ENCODE measurements at regions not wholly inside any gene's neighbourhood (a gene's known extent, or its start where the extent isn't known, plus 50 kb on each side); places are given as distances from the start of the nearest gene placed in this dataset.

DNA sequence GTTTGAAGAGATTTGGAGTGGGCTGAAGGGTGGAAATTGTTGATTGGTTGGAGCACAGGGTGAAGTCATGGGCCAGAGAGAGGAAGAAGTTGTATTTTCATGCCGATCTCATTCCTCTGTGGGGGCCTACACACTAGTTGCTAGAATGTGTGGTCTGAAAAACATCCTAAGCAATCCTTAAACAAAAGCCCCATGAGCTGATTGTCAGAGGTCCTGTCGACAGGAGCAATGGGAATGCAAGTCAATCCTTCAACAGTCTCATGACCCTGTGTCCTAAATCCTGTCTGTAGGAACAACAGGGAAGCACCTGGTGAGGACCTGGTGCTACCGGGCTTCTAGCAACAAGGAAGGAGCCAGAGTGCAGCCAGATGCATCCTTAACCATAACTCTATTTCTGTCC is 324.0 kb upstream of the TMEM132C start:
- ATAC-seq, result no peak
- no peaks in the 10 kb centered on the region for H3K79me2 ChIP-seq (replicated peaks; ENCODE audit: insufficient read depth)
- H3K27me3 ChIP-seq (ENCODE audit: insufficient read depth), result no peaks in the 10 kb centered on the region; the same call in 1 of the 2 replicates
- Mint-ChIP-seq H3K27ac (no peak overlapping the region), H3K9me3 (peaks cover 98% of the 10 kb centered on the region), H3K4me1 (no peaks in the 10 kb centered on the region), H3K4me3 (no peak overlapping the region), H3K27me3 (ENCODE audit: insufficient read depth, low read depth, poor library complexity) (no peaks in the 10 kb centered on the region), H3K36me3 (ENCODE audit: low read depth) (peaks cover 59% of the 10 kb centered on the region)
- no peak overlapping the region for H3K4me3 ChIP-seq
- H4K20me1 ChIP-seq (replicated peaks; ENCODE audit: insufficient read depth), result no peaks in the 10 kb centered on the region
- no peak overlapping the region for H2AFZ ChIP-seq
- no peaks in the 10 kb centered on the region for H3F3A ChIP-seq (replicated peaks; ENCODE audit: low read depth)
- H3K4me2 ChIP-seq, result no peak overlapping the region
- H3K27ac ChIP-seq (ENCODE audit: low read depth), result no peak overlapping the region
- no peaks in the 10 kb centered on the region for H3K9me2 ChIP-seq (ENCODE audit: insufficient read depth)
- no peak for DNase-seq (ENCODE audit: low spot score)
- H3K36me3 ChIP-seq (ENCODE audit: insufficient read depth), result no peaks in the 10 kb centered on the region
- no peaks in the 10 kb centered on the region for H3K4me1 ChIP-seq (ENCODE audit: insufficient read depth)
- TF ChIP-seq ZNF114 (CRISPR knock-in tag; IDR thresholded peaks at IDR 0.05) (no peak), POLR2AphosphoS5 (IDR thresholded peaks at IDR 0.05; ENCODE audit: low read depth) (no peak), ZNF331 (CRISPR knock-in tag; IDR thresholded peaks at IDR 0.05; ENCODE audit: low read depth) (no peak), JUNB (IDR thresholded peaks at IDR 0.05; ENCODE audit: unreplicated experiment) (no peak), CREB1 (CRISPR knock-in tag; IDR thresholded peaks at IDR 0.05; ENCODE audit: low read depth) (no peak), EZH2phosphoT487 (IDR thresholded peaks at IDR 0.05; ENCODE audit: unreplicated experiment) (no peak), NANOG (IDR thresholded peaks at IDR 0.05; ENCODE audit: borderline replicate concordance) (no peak), STAT1 (IDR thresholded peaks at IDR 0.05; ENCODE audit: unreplicated experiment) (no peak), EZH2 (IDR thresholded peaks at IDR 0.05; ENCODE audit: low read depth, unreplicated experiment) (no peak)
- TF ChIP-seq, protein P1, sequence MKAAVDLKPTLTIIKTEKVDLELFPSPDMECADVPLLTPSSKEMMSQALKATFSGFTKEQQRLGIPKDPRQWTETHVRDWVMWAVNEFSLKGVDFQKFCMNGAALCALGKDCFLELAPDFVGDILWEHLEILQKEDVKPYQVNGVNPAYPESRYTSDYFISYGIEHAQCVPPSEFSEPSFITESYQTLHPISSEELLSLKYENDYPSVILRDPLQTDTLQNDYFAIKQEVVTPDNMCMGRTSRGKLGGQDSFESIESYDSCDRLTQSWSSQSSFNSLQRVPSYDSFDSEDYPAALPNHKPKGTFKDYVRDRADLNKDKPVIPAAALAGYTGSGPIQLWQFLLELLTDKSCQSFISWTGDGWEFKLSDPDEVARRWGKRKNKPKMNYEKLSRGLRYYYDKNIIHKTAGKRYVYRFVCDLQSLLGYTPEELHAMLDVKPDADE (IDR thresholded peaks at IDR 0.05), result no peak
- TF ChIP-seq, protein P2, sequence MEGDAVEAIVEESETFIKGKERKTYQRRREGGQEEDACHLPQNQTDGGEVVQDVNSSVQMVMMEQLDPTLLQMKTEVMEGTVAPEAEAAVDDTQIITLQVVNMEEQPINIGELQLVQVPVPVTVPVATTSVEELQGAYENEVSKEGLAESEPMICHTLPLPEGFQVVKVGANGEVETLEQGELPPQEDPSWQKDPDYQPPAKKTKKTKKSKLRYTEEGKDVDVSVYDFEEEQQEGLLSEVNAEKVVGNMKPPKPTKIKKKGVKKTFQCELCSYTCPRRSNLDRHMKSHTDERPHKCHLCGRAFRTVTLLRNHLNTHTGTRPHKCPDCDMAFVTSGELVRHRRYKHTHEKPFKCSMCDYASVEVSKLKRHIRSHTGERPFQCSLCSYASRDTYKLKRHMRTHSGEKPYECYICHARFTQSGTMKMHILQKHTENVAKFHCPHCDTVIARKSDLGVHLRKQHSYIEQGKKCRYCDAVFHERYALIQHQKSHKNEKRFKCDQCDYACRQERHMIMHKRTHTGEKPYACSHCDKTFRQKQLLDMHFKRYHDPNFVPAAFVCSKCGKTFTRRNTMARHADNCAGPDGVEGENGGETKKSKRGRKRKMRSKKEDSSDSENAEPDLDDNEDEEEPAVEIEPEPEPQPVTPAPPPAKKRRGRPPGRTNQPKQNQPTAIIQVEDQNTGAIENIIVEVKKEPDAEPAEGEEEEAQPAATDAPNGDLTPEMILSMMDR (conservative IDR thresholded peaks at IDR 0.05; ENCODE audit: low read depth in 2 of 2), result no peak
- TF ChIP-seq, protein P3, sequence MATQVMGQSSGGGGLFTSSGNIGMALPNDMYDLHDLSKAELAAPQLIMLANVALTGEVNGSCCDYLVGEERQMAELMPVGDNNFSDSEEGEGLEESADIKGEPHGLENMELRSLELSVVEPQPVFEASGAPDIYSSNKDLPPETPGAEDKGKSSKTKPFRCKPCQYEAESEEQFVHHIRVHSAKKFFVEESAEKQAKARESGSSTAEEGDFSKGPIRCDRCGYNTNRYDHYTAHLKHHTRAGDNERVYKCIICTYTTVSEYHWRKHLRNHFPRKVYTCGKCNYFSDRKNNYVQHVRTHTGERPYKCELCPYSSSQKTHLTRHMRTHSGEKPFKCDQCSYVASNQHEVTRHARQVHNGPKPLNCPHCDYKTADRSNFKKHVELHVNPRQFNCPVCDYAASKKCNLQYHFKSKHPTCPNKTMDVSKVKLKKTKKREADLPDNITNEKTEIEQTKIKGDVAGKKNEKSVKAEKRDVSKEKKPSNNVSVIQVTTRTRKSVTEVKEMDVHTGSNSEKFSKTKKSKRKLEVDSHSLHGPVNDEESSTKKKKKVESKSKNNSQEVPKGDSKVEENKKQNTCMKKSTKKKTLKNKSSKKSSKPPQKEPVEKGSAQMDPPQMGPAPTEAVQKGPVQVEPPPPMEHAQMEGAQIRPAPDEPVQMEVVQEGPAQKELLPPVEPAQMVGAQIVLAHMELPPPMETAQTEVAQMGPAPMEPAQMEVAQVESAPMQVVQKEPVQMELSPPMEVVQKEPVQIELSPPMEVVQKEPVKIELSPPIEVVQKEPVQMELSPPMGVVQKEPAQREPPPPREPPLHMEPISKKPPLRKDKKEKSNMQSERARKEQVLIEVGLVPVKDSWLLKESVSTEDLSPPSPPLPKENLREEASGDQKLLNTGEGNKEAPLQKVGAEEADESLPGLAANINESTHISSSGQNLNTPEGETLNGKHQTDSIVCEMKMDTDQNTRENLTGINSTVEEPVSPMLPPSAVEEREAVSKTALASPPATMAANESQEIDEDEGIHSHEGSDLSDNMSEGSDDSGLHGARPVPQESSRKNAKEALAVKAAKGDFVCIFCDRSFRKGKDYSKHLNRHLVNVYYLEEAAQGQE (IDR thresholded peaks at IDR 0.05; ENCODE audit: unreplicated experiment), result no peak
- TF ChIP-seq, protein P4, sequence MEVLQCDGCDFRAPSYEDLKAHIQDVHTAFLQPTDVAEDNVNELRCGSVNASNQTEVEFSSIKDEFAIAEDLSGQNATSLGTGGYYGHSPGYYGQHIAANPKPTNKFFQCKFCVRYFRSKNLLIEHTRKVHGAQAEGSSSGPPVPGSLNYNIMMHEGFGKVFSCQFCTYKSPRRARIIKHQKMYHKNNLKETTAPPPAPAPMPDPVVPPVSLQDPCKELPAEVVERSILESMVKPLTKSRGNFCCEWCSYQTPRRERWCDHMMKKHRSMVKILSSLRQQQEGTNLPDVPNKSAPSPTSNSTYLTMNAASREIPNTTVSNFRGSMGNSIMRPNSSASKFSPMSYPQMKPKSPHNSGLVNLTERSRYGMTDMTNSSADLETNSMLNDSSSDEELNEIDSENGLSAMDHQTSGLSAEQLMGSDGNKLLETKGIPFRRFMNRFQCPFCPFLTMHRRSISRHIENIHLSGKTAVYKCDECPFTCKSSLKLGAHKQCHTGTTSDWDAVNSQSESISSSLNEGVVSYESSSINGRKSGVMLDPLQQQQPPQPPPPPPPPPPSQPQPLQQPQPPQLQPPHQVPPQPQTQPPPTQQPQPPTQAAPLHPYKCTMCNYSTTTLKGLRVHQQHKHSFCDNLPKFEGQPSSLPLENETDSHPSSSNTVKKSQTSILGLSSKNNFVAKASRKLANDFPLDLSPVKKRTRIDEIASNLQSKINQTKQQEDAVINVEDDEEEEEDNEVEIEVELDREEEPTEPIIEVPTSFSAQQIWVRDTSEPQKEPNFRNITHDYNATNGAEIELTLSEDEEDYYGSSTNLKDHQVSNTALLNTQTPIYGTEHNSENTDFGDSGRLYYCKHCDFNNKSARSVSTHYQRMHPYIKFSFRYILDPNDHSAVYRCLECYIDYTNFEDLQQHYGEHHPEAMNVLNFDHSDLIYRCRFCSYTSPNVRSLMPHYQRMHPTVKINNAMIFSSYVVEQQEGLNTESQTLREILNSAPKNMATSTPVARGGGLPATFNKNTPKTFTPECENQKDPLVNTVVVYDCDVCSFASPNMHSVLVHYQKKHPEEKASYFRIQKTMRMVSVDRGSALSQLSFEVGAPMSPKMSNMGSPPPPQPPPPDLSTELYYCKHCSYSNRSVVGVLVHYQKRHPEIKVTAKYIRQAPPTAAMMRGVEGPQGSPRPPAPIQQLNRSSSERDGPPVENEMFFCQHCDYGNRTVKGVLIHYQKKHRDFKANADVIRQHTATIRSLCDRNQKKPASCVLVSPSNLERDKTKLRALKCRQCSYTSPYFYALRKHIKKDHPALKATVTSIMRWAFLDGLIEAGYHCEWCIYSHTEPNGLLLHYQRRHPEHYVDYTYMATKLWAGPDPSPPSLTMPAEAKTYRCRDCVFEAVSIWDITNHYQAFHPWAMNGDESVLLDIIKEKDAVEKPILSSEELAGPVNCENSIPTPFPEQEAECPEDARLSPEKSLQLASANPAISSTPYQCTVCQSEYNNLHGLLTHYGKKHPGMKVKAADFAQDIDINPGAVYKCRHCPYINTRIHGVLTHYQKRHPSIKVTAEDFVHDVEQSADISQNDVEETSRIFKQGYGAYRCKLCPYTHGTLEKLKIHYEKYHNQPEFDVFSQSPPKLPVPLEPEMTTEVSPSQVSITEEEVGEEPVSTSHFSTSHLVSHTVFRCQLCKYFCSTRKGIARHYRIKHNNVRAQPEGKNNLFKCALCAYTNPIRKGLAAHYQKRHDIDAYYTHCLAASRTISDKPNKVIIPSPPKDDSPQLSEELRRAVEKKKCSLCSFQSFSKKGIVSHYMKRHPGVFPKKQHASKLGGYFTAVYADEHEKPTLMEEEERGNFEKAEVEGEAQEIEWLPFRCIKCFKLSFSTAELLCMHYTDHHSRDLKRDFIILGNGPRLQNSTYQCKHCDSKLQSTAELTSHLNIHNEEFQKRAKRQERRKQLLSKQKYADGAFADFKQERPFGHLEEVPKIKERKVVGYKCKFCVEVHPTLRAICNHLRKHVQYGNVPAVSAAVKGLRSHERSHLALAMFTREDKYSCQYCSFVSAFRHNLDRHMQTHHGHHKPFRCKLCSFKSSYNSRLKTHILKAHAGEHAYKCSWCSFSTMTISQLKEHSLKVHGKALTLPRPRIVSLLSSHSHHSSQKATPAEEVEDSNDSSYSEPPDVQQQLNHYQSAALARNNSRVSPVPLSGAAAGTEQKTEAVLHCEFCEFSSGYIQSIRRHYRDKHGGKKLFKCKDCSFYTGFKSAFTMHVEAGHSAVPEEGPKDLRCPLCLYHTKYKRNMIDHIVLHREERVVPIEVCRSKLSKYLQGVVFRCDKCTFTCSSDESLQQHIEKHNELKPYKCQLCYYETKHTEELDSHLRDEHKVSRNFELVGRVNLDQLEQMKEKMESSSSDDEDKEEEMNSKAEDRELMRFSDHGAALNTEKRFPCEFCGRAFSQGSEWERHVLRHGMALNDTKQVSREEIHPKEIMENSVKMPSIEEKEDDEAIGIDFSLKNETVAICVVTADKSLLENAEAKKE (CRISPR knock-in tag; IDR thresholded peaks at IDR 0.05), result no peak
